ENCODE measurements at regions not wholly inside any gene's neighbourhood (a gene's known extent, or its start where the extent isn't known, plus 50 kb on each side); places are given as distances from the start of the nearest gene placed in this dataset.

DNA sequence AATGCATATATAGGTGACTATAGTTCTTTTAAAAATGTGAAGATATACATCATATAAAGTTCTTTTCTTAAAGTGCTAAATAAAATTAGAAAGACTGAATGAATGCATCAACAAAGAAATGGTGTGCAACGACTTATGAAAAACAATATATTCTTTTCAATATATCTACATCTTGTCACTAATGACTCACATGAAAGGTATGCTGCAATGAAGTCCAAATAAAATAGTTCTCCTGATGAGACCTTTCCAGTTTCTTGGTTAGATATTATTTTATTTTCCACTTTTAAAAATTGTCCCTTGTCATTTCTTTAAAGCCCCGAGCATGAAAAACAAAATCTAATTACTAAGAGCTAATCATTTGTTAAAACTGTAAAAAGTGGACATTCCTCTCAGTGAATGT lies 462.1 kb downstream of the PCDH11X start:
- 94% methylated on average over 2 of the region's 2 CpGs; no CpG with 5 or more reads in 1 of the 2 experiments for WGBS, 2 experiments (ENCODE audit: extremely low coverage in 1 of 2, insufficient coverage in 1 of 2, insufficient read length in 1 of 2, insufficient replicate concordance in 2 of 2, low coverage in 1 of 2, low lambda C conversion rate in 2 of 2, missing lambda C conversion rate in 1 of 2)
- Histone ChIP-seq H2AFZ (ENCODE audit: low read length) (no peak overlapping the region), H3K4me2 (ENCODE audit: insufficient read depth in 1 of 2, low read depth in 2 of 2, low read length in 2 of 2) (no peak overlapping the region), H3K4me3 (ENCODE audit: extremely low read depth in 1 of 4, insufficient read depth in 2 of 4, low read depth in 3 of 4, low read length in 4 of 4) (no peak overlapping the region), H4K20me1 (replicated peaks in 1 of 2; ENCODE audit: control insufficient read depth in 1 of 2, insufficient read depth in 2 of 2, low read length in 2 of 2) (no peaks in the 10 kb centered on the region), H3K27ac (ENCODE audit: low read depth, low read length) (no peak overlapping the region), H3K56ac (replicated peaks; ENCODE audit: insufficient read length, low read depth, low read length) (no peak overlapping the region), H3K18ac (ENCODE audit: extremely low read depth, low read length) (no peak overlapping the region), H2AK5ac (ENCODE audit: low read depth, low read length) (no peak overlapping the region), H3K79me2 (ENCODE audit: control insufficient read depth in 1 of 2, insufficient read depth in 2 of 2, low read length in 2 of 2) (no peaks in the 10 kb centered on the region), H3K79me1 (ENCODE audit: low read depth, low read length) (no peaks in the 10 kb centered on the region), H3K27me3 (replicated peaks in 1 of 4; ENCODE audit: control insufficient read depth in 3 of 4, extremely low read depth in 1 of 4, insufficient read depth in 3 of 4, low read length in 3 of 4) (no peaks in the 10 kb centered on the region), H3K9me3 (ENCODE audit: insufficient read depth in 2 of 2, low read depth in 1 of 2, low read length in 1 of 2) (no peaks in the 10 kb centered on the region), H3K36me3 (ENCODE audit: control insufficient read depth in 2 of 4, insufficient read depth in 4 of 4, low read length in 3 of 4) (no peaks in the 10 kb centered on the region), H3K14ac (ENCODE audit: insufficient read length) (no peak overlapping the region), H2BK5ac (ENCODE audit: low read depth, low read length) (no peak overlapping the region), H2BK15ac (ENCODE audit: low read length) (no peak overlapping the region), H2BK20ac (ENCODE audit: low read length) (no peak overlapping the region), H3K23me2 (ENCODE audit: low read depth, low read length) (no peaks in the 10 kb centered on the region), H4K5ac (ENCODE audit: insufficient read length, low read depth, low read length) (no peak overlapping the region), H3K4ac (replicated peaks; ENCODE audit: insufficient read length, low read depth, low read length) (no peak overlapping the region), H3K9ac (replicated peaks in 1 of 4; ENCODE audit: extremely low read depth in 1 of 4, low read depth in 3 of 4, low read length in 3 of 4) (no peak overlapping the region), H3K4me1 (replicated peaks in 1 of 4; ENCODE audit: control insufficient read depth in 3 of 4, insufficient read depth in 4 of 4, low read length in 3 of 4) (0 out of 7 replicates have a peak, but pooled peaks cover 0 to 2% (median 0%) of the 10 kb centered on the region in 4 experiments), H2BK12ac (ENCODE audit: low read depth, low read length) (no peak overlapping the region), H4K8ac (ENCODE audit: extremely low read depth, insufficient read depth, low read length) (no peak overlapping the region), H3K23ac (ENCODE audit: insufficient read length) (no peak overlapping the region), H4K91ac (replicated peaks; ENCODE audit: insufficient read length, low read length) (no peak overlapping the region), H2BK120ac (replicated peaks; ENCODE audit: low read depth, low read length) (no peak overlapping the region)
- FAIRE-seq (no peak), DNase-seq (ENCODE audit: low read depth in 1 of 2, low spot score in 2 of 2) (no peak)
- ChIA-PET POLR2A (ENCODE audit: partially characterized antibody) (no interaction called here), CTCF (ENCODE audit: partially characterized antibody) (no interaction called here)
- no peak for TF ChIP-seq SP2 (IDR thresholded peaks at IDR 0.05; ENCODE audit: low read length)
- TF ChIP-seq POU5F1 (IDR thresholded peaks at IDR 0.05; ENCODE audit: low read depth, low read length) = no peak
- TF ChIP-seq FOSL1 (IDR thresholded peaks at IDR 0.05; ENCODE audit: insufficient read depth, low read depth, low read length) = no peak
- no peak for TF ChIP-seq RXRA (IDR thresholded peaks at IDR 0.05; ENCODE audit: insufficient read depth, low read depth, low read length)
- TF ChIP-seq BACH1 (IDR thresholded peaks at IDR 0.05; ENCODE audit: low read length) = no peak
- no peak for TF ChIP-seq ASH2L (IDR thresholded peaks at IDR 0.05; ENCODE audit: low read length)

Data from H1 (cell line).